NCI-H1105 (cell line): ENCODE measurements at regions not wholly inside any gene's neighbourhood (a gene's known extent, or its start where the extent isn't known, plus 50 kb on each side); places are given as distances from the start of the nearest gene placed in this dataset.
"Not testable (repeated sequence)": the region's sequence is repeated elsewhere in the genome, so short reads cannot be mapped to it uniquely, and the experiment has no call there.

Source experiments
- DNase-seq: peaks from one replicate; lab custom pipeline; 2025; lab: John Stamatoyannopoulos, UW

DNA sequence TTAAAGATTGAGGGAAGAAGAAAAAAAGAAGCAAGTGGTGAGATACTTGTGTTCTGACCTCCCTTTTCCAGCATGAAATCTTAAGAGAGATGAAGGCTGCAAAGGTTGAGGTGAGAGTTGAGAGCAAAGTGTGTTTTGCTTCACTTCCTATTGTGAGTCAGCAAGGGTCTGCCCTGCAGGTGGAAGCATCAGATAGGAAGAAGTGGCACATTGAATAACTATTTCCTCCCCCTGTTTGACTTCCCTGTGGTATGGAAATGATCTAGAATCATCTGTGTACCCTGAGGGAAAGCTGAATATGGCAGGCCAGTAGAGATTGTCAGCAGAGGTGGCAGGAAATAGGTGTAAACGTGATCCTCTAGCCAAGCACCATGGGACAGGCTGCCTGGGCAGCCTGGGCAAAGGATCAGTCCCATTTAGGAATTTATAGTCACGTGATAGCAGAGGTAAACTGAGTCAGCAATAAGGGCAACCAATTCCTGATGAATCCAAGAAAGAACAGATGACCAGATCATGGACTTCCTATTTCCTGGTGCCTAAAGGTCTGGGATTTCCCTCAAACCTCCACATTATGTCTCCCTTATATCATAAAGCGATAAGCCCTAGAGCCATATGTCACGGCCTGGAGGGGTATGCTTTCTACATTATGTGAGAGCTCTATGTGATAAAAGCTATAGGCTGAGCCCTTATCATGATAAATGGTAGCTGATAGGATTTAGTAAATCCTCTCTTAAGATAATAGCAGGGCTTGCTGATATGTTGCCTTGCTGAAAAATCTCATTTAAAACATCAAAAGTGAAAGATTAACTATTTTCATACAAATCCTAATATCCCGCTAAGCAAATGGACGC lies 287.0 kb downstream of the MDFIC start:
- DNase-seq = no peak

DNA sequence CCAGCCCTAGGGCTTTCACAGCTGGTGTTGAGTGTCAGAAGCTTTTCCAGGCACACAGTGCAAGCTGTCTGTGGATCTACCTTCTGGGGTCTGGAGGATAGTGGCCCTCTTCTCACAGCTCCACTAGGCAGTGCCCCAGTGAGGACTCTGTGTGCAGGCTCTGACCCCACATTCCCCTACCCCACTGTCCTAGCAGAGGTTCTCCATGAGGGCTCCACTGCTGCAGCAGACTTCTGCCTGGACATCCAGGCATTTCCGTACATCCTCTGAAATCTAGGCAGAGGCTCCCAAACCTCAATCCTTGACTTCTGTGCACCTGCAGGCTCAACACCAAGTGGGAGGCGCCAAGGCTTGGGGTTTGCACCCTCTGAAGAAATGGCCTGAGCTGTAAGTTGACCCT lies 284.5 kb downstream of the MDFIC start:
- DNase-seq = not testable (repeated sequence)

GRCh38 chr7:115198143-115198542 lies 276.2 kb downstream of the MDFIC start:
- DNase-seq = no peak

- DNase-seq = no peak
Measured at GRCh38 chr7:115195208-115195607, 273.3 kb downstream of the MDFIC start.

DNA sequence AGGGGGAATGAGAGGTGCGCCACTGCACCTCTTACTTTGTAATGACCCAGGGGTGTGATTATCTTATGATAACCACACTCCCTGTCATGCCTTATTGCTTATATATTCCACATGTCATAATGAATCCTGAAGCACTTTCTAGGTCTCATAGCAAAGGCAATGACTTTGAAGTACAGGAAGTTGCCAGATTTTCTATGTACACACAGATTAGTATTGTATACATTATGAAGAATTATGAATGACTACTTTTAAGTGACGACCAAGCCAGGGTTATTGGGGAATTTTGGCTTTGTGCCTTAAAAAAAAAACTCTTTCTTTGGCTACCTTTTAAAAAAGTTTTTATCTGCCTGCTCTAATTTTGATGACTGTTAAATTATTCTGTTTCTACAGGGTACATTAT lies 269.6 kb downstream of the MDFIC start:
- no peak for DNase-seq

DNA sequence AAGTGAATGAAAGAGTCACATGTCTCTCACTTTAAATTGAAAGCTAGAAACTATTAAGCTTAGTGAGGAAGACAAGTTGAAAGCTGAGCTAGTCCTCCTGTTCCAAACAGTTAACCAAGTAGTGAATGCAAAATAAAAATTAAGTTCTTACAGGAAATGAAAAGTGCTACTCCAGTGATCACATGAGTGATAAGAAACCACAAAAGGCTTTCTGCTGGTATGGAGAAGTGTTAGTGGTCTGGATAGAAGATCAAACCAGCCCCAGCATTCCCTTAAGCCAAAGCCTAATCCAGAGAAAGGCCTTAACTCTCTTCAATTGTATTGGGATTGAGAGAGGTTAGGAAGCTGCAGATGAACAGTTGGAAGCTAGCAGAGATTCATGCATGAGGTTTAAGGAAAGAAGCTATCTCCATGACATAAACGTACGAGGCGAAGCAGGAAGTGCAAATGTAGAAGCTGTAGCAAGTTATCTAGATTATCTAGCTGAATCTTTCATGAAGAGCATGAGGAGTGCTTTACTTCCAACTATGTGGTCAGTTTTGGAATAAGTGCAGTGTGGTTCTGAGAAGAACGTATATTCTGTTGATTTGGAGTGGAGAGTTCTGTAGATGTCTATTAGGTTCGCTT lies 261.6 kb downstream of the MDFIC start:
- no peak for DNase-seq

DNA sequence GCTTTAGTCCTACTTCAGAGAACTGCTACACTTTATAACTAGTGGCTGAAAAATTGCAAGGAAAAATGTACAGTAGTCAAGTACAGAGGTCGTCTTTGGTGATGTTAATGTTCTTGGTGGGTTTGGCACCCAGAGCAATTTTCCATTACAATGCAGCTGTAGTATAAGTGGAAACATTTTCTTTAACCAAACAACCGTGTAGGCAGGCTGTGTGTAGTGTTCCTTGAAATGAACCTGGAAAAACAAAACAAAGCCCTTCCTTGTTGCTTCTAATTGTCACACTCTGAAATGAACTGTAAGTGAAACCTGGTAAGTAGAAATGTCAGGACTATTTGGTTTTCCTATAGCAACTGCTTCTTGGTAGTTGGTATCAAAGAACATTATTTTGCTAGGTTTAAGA lies 256.9 kb downstream of the MDFIC start:
- no peak for DNase-seq

GRCh38 chr7:115177823-115178222 lies 255.9 kb downstream of the MDFIC start:
- DNase-seq = no peak

GRCh38 chr7:115177103-115177502 lies 255.2 kb downstream of the MDFIC start:
- no peak for DNase-seq

DNA sequence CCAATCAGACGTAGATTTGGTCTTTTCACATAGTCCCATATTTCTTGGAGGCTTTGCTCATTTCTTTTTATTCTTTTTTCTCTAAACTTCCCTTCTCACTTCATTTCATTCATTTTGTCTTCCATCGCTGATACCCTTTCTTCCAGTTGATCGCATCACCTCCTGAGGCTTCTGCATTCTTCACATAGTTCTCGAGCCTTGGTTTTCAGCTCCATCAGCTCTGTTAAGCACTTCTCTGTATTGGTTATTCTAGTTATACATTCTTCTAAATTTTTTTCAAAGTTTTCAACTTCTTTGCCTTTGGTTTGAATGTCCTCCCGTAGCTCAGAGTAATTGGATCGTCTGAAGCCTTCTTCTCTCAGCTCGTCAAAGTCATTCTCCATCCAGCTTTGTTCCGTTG lies 250.5 kb downstream of the MDFIC start:
- DNase-seq = not testable (repeated sequence)

GRCh38 chr7:115153769-115154477 lies 232.0 kb downstream of the MDFIC start:
- no peak for DNase-seq

- no peak for DNase-seq
Measured at GRCh38 chr7:115153176-115153575, 231.3 kb downstream of the MDFIC start.

- DNase-seq = no peak
Measured at GRCh38 chr7:115146148-115146547, 224.3 kb downstream of the MDFIC start.

DNA sequence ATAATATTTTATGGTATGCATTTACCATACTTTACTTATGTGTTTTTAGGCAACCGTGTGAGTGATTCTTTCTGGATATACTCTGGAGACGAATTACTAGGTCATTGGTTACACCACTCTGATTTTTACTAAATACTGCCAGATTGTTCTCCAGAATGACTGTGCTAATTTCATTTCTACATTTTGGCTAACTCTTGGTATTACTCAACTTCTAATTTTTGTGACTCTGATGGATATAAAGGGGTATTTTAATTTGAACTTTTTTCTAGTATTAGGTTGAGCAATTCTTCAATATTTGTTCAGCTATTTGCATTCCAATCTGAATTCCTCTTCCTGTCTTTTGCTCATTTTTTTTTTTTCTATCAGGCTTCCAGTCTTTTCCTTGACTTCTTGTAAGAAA lies 223.6 kb downstream of the MDFIC start:
- no peak for DNase-seq

- no peak for DNase-seq
Measured at GRCh38 chr7:115137816-115138215, 215.9 kb downstream of the MDFIC start.

DNA sequence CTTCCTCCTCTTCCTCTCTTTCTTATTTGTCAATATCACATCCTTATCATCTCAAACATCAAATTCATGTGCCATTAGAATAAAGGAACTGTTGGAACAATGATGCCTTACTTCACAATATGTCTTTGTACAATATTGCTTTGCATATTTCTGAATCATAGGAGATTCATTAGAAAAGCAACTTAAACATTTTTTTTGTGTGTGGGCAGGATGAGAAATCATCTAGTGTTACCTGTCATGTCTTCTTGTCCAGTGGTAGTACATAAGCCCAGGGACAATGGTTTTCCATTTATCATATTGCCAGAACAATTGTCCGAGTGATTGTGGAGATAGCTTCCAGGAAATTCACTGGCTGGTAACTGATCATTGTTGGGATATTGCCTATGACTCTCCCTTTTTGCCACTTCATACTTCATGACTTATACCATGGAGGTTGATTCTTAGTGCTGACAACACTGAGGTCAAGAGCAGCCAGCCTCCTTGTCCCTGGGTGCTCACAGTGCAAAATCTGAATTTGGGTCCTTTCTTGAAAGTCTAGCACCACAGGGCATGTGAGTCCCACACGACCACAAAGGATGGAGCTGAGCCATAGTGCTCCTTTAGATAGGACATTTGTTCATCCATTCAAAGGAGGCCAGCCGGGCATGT lies 215.0 kb downstream of the MDFIC start:
- no peak for DNase-seq

DNA sequence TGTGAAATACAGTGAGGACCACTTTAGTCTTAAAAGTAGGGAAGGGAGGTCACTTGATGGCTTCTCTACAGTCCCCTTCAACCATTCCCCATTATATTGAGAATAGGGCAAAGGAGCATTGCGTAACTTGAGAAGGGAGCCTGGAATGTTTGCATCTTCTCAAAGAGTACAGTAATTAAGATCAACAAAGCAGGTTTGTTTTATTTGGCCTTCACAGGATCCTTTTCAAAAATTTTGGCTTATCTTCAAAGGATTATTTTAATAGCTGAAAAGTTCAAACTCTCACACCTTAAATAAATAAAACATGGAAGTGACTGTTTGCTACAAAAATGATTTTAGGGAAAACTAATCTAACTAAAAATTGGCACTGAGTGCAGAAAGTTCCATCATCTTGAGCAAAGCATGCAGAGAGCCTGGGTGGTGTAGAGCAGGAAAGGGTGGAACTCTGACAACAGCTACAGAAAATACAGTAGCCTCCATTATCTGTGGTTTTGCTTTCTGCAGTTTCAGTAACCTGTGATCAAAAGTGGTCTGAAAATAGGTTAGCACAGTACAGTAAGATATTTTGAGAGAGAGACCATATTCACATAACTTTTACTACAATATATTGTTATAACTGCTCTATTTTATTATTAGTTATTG lies 214.0 kb downstream of the MDFIC start:
- peak; percentile 16 for DNase-seq

GRCh38 chr7:115135146-115135545 lies 213.3 kb downstream of the MDFIC start:
- no peak for DNase-seq

DNA sequence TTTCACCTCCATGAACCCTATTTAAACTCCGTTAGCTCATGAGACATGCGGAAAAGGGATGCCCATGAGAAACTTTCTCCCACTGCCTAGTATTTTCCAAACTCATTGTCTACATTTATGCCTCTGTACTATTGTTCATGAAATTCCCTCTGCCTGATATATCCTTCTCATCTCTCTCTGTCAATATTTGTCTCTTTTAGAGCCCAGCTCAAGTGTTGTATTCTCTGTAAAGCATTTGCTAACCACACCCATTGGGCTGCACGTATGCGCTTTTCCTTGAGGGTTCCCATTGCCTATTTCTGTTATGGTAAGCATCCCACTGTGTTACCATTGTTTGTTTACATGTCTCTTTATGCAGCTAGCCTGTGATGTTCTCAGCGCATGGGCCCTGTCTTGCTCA lies 211.4 kb downstream of the MDFIC start:
- no peak for DNase-seq

- DNase-seq = no peak
Measured at GRCh38 chr7:115132096-115132495, 210.2 kb downstream of the MDFIC start.

- DNase-seq = no peak
Measured at GRCh38 chr7:115128154-115128553, 206.3 kb downstream of the MDFIC start.

- no peak for DNase-seq
Measured at GRCh38 chr7:115127399-115128021, 205.6 kb downstream of the MDFIC start.
